Right lobe of liver (tissue), 6 donors: ENCODE measurements at regions not wholly inside any gene's neighbourhood (a gene's known extent, or its start where the extent isn't known, plus 50 kb on each side); places are given as distances from the start of the nearest gene placed in this dataset.
A peak's percentile ranks its signal among the peaks of the same experiment; 100 is the strongest.
"Not testable (repeated sequence)": the region's sequence is repeated elsewhere in the genome, so short reads cannot be mapped to it uniquely, and the experiment has no call there.

Experiments used
- ATAC-seq, 4 donors: fragments of 200-7000 bp; cut with Tn5 transposase; one replicate each; pipeline ENCODE4 v1.9.1; 2020; ENCODE audit warnings: mild to moderate bottlenecking in 4 of 4, moderate library complexity in 4 of 4
- DNase-seq, 3 donors: peaks; one replicate each; pipeline ENCODE4 v3.0.0-alpha.2; 2020
- H3K27ac ChIP-seq, 3 donors: fragments of 200-600 bp; one replicate each; pipeline ENCODE4 v1.8.0; 2022
- H3K27me3 ChIP-seq, 2 donors: fragments of 200-600 bp; one replicate each; pipeline ENCODE4 v1.8.0; 2022
- H3K36me3 ChIP-seq, 4 donors: fragments of 200-600 bp; sonication (generic) in 1 of 4; one replicate each; pipeline versions ENCODE4 v1.5.1 to v1.8.0; 2017 to 2022; ENCODE audit warnings: control low read depth in 1 of 4
- H3K4me1 ChIP-seq, 4 donors: fragments of 200-600 bp; sonication (generic) in 1 of 4; one replicate each; pipeline versions ENCODE4 v1.5.1 to v1.8.0; 2017 to 2022; ENCODE audit warnings: control low read depth in 1 of 4
- H3K4me3 ChIP-seq, 3 donors: fragments of 200-600 bp; one replicate each; pipeline ENCODE4 v1.8.0; 2022
- H3K9me3 ChIP-seq, 4 donors: fragments of 200-600 bp; sonication (generic) in 1 of 4; one replicate each; pipeline versions ENCODE4 v1.5.1 to v1.8.0; 2017 to 2022; ENCODE audit warnings: control low read depth in 1 of 4
- CTCF ChIP-seq, 4 donors: fragments of 200-600 bp in 3 of 4; fragments of 450-650 bp in 1 of 4; IDR thresholded peaks; one replicate each; pipeline versions ENCODE4 v1.5.1 to v1.8.0; 2016 to 2022; ENCODE audit warnings: antibody characterized with exemption in 4 of 4, mild to moderate bottlenecking in 2 of 4
- POLR2A ChIP-seq: fragments of 450-650 bp; IDR thresholded peaks from one replicate; pipeline ENCODE4 v1.6.1; 2017; ENCODE audit warnings: antibody characterized with exemption, mild to moderate bottlenecking
- WGBS: methylation state at CpG from one replicate; pipeline ENCODE4 v1.1.6; 2018; ENCODE audit warnings: low coverage, low lambda C conversion rate; ENCODE audit not compliant: insufficient coverage; ENCODE audit errors: missing lambda C conversion rate; 5-methylcytosine and 5-hydroxymethylcytosine counted together
- intact Hi-C, 2 donors: fragments of 100-400 bp; cut with DNase I; formaldehyde crosslinking; loops; one replicate each; pipeline versions ENCODE4 v1.11.2 to v1.14.1; 2022
- donor health status: DM: no; HTN: yes; CAD: no.
- donor health status: DM: no; HTN: no; CAD: no.
- donor health status: DM: no; HTN: no; CAD: no.
- donor health status: DM: no; HTN: yes; CAD: no.
- donor health status: DM: no; HTN: yes; CAD: no.

GRCh38 chr3:191728186-191728585 lies 267.2 kb downstream of the PYDC2 start:
- intact Hi-C loops = no loop called here
- no peak for TF ChIP-seq CTCF (IDR thresholded peaks at IDR 0.05)
- TF ChIP-seq POLR2A = no peak

DNA sequence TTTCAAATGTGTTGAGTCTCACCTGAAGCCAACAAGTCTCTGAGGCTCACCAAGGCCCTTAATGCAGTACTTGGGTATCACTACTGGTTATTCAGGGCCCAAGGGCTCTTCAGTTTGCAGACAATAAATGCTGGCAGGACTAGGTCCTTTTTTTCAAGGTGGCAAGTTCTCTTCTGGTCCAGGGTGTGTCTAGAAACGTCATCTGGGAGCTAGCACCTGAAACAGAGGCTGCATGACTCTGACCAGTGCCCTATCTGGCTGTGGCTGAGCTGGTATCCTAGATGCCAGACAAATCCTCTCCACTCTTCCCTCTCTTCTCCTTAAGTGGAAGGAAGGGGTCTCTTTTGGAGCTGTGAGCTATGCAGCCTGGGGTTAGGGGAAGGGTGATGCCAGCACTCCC lies 276.8 kb downstream of the PYDC2 start:
- intact Hi-C loops = no loop called here
- 40% methylated on average over 1 of the region's 1 CpG for WGBS
- no peak for ATAC-seq
- H3K27ac ChIP-seq = no peak overlapping the region
- H3K4me1 ChIP-seq = peaks cover 0 to 17% (median 7%) of the 10 kb centered on the region in 4 donors
- DNase-seq = no peak
- H3K36me3 ChIP-seq = no peaks in the 10 kb centered on the region
- TF ChIP-seq POLR2A = no peak
- TF ChIP-seq CTCF (IDR thresholded peaks at IDR 0.05) = no peak
- H3K27me3 ChIP-seq = no peaks in the 10 kb centered on the region
- H3K9me3 ChIP-seq = no peaks in the 10 kb centered on the region
- H3K4me3 ChIP-seq = no peak overlapping the region

More at GRCh38 chr3:191728186-191728585, 267.2 kb downstream of the PYDC2 start:
- DNase-seq = no peak
- peak overlapping the region in 1 of 3 donors; percentile 15 for H3K27ac ChIP-seq
- H3K36me3 ChIP-seq = no peaks in the 10 kb centered on the region
- 58% methylated on average over 1 of the region's 1 CpG for WGBS
- no peaks in the 10 kb centered on the region for H3K9me3 ChIP-seq
- H3K27me3 ChIP-seq = no peaks in the 10 kb centered on the region
- peaks cover 0 to 23% (median 5%) of the 10 kb centered on the region in 4 donors for H3K4me1 ChIP-seq
- ATAC-seq = no peak
- H3K4me3 ChIP-seq = no peak overlapping the region

DNA sequence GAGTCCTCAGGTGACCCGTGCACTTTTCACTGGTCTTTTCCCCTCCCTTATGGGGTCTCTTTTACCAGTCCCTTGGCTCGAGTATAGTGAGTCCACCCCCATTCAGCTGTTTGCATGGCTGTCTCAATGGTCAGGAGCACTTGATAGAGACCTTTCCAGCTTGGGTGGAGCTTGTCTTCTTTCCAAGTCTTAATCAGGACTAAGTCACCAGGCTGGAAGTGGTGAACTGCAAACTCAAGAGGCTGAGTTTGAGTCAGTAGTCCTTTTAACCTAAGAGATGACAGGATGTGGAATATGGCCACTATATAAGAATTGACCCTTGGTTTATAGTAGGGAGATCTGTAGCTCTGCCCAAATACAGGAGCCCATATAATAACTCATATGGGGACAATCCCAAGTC lies 279.7 kb downstream of the PYDC2 start:
- no peaks in the 10 kb centered on the region for H3K9me3 ChIP-seq
- TF ChIP-seq POLR2A (no peak), CTCF (IDR thresholded peaks at IDR 0.05) (no peak)
- H3K4me1 ChIP-seq = peaks cover 0 to 17% (median 7%) of the 10 kb centered on the region in 4 donors
- intact Hi-C loops = no loop called here
- DNase-seq (no peak), ATAC-seq (peak in 1 of 4 donors; percentile 5)
- no peaks in the 10 kb centered on the region for H3K27me3 ChIP-seq
- no peaks in the 10 kb centered on the region for H3K36me3 ChIP-seq
- WGBS = 53% methylated on average over 2 of the region's 2 CpGs
- H3K27ac ChIP-seq = no peak overlapping the region
- H3K4me3 ChIP-seq = no peak overlapping the region

DNA sequence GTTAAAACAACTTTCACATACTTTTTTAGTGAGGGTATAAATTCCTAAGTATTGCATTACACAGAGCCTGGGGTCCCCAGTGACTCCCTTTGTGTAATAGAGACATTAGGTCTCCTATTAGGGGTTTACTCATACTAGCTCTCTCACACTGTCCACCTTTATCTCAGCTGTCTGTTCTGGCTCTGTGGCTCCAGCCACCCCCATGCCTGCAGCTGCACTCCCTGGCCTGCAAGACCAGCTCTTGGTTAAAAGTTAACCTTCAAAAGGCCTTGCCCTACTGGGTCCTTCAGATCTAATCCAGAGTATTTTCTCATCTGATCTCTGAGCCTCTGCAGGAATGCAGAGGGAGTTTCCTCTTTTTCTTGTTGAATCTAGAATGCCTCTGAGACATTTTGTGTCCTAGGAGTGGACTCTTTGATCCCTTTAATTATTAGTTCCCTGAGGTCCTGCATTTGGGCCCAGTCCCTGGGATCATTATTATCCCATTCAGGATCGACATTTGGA lies 280.9 kb downstream of the PYDC2 start:
- H3K4me1 ChIP-seq = peaks cover 0 to 17% (median 7%) of the 10 kb centered on the region in 4 donors
- intact Hi-C loops, H3K9me3 ChIP-seq, H3K27ac ChIP-seq, H3K27me3 ChIP-seq, H3K4me3 ChIP-seq, H3K36me3 ChIP-seq: not testable (repeated sequence)
- DNase-seq (peak; percentile 60 to 77 (median 76)), ATAC-seq (peak; percentile 99)
- 40% methylated on average over 1 of the region's 1 CpG for WGBS

GRCh38 chr3:191743283-191743682 lies 282.3 kb downstream of the PYDC2 start:
- intact Hi-C loops = no loop called here

More at GRCh38 chr3:191743283-191743682, 282.3 kb downstream of the PYDC2 start:
- no peak for DNase-seq
- no peak overlapping the region for H3K27ac ChIP-seq
- no peaks in the 10 kb centered on the region for H3K9me3 ChIP-seq
- no peak for ATAC-seq
- TF ChIP-seq POLR2A (no peak), CTCF (IDR thresholded peaks at IDR 0.05) (no peak)
- no peak overlapping the region for H3K4me3 ChIP-seq
- peaks cover 0 to 17% (median 7%) of the 10 kb centered on the region in 4 donors for H3K4me1 ChIP-seq
- no peaks in the 10 kb centered on the region for H3K27me3 ChIP-seq
- H3K36me3 ChIP-seq = no peaks in the 10 kb centered on the region
- WGBS = 82% methylated on average over 2 of the region's 11 CpGs
